Natural killer cell (primary cell): ENCODE measurements at regions not wholly inside any gene's neighbourhood (a gene's known extent, or its start where the extent isn't known, plus 50 kb on each side); places are given as distances from the start of the nearest gene placed in this dataset.
"Not testable (repeated sequence)": the region's sequence is repeated elsewhere in the genome, so short reads cannot be mapped to it uniquely, and the experiment has no call there.

Experiments used
- ATAC-seq, 3 donors: fragments of 150-1000 bp in 2 of 3; fragments of 200-7000 bp in 1 of 3; cut with Tn5 transposase; 1 replicate in 1 of 3; 2 replicates in 2 of 3; pipeline ENCODE4 v1.10.0; 2021; ENCODE audit warnings: mild to moderate bottlenecking in 2 of 3, moderate library complexity in 2 of 3
- DNase-seq, 2 donors: peaks; one replicate each; pipeline versions ENCODE4 v3.0.0 to v3.0.0-alpha.2; 2013 to 2021; ENCODE audit warnings: mixed read lengths in 1 of 2
- H3K27ac ChIP-seq: one replicate; pipeline ENCODE4 v1.5.1; 2013; ENCODE audit warnings: mild to moderate bottlenecking, low read length
- H3K27me3 ChIP-seq: one replicate; pipeline ENCODE4 v1.6.1; 2013; ENCODE audit warnings: low read length; ENCODE audit not compliant: control insufficient read depth, insufficient read depth
- H3K36me3 ChIP-seq: one replicate; pipeline ENCODE4 v1.6.1; 2013; ENCODE audit warnings: low read length; ENCODE audit not compliant: control insufficient read depth, insufficient read depth
- H3K4me1 ChIP-seq: one replicate; pipeline ENCODE4 v1.6.1; 2013; ENCODE audit warnings: low read length; ENCODE audit not compliant: control insufficient read depth, insufficient read depth
- H3K4me3 ChIP-seq: one replicate; pipeline ENCODE4 v1.5.1; 2013; ENCODE audit warnings: low read length
- H3K9me3 ChIP-seq: one replicate; pipeline ENCODE4 v1.6.1; 2013; ENCODE audit warnings: low read length; ENCODE audit not compliant: control insufficient read depth, insufficient read depth
- H3K27ac Mint-ChIP-seq, 2 donors: one replicate each; pipeline ENCODE4 v1.8.0; 2022; ENCODE audit warnings: mild to moderate bottlenecking in 2 of 2, mixed read lengths in 2 of 2, moderate library complexity in 1 of 2
- H3K27me3 Mint-ChIP-seq, 2 donors: one replicate each; pipeline ENCODE4 v1.8.0; 2022; ENCODE audit warnings: low read depth in 2 of 2, mixed read lengths in 2 of 2
- H3K36me3 Mint-ChIP-seq: one replicate; pipeline ENCODE4 v1.8.0; 2022; ENCODE audit warnings: mixed read lengths
- H3K4me1 Mint-ChIP-seq, 2 donors: one replicate each; pipeline ENCODE4 v1.8.0; 2022; ENCODE audit warnings: mixed read lengths in 2 of 2
- H3K4me3 Mint-ChIP-seq: one replicate; pipeline ENCODE4 v1.8.0; 2022; ENCODE audit warnings: mild to moderate bottlenecking, moderate library complexity, mixed read lengths
- H3K9me3 Mint-ChIP-seq, 2 donors: one replicate each; pipeline ENCODE4 v1.8.0; 2022; ENCODE audit warnings: mixed read lengths in 2 of 2
- WGBS: methylation state at CpG from one replicate; pipeline ENCODE4 v1.1.7; 2013; ENCODE audit warnings: missing lambda C conversion rate; ENCODE audit not compliant: insufficient coverage; 5-methylcytosine and 5-hydroxymethylcytosine counted together
- intact Hi-C: fragments of 100-400 bp; cut with micrococcal nuclease; formaldehyde crosslinking; loops from one replicate; pipeline ENCODE4 v1.14.2; 2022
- TF ChIP-seq, protein P1 (sequence below): fragments of 200-600 bp; IDR thresholded peaks from one replicate; pipeline ENCODE4 v1.8.0; 2022; ENCODE audit warnings: antibody characterized with exemption

- Histone ChIP-seq H3K27me3 (no peaks in the 10 kb centered on the region), H3K4me3 (no peak overlapping the region), H3K4me1 (no peaks in the 10 kb centered on the region), H3K27ac (no peak overlapping the region), H3K9me3 (no peaks in the 10 kb centered on the region), H3K36me3 (no peaks in the 10 kb centered on the region)
- TF ChIP-seq, protein P1, sequence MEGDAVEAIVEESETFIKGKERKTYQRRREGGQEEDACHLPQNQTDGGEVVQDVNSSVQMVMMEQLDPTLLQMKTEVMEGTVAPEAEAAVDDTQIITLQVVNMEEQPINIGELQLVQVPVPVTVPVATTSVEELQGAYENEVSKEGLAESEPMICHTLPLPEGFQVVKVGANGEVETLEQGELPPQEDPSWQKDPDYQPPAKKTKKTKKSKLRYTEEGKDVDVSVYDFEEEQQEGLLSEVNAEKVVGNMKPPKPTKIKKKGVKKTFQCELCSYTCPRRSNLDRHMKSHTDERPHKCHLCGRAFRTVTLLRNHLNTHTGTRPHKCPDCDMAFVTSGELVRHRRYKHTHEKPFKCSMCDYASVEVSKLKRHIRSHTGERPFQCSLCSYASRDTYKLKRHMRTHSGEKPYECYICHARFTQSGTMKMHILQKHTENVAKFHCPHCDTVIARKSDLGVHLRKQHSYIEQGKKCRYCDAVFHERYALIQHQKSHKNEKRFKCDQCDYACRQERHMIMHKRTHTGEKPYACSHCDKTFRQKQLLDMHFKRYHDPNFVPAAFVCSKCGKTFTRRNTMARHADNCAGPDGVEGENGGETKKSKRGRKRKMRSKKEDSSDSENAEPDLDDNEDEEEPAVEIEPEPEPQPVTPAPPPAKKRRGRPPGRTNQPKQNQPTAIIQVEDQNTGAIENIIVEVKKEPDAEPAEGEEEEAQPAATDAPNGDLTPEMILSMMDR: no peak
- H3K27me3 Mint-ChIP-seq: peaks cover 0 to 5% of the 10 kb centered on the region in 2 donors
- H3K9me3 Mint-ChIP-seq: no peaks in the 10 kb centered on the region
- intact Hi-C loops: no loop called here
- H3K36me3 Mint-ChIP-seq: no peaks in the 10 kb centered on the region
- H3K4me1 Mint-ChIP-seq: no peaks in the 10 kb centered on the region
- H3K27ac Mint-ChIP-seq: no peak overlapping the region
- WGBS: 86% methylated on average over 14 of the region's 16 CpGs
- DNase-seq: no peak
- ATAC-seq: no peak
- no peak overlapping the region for H3K4me3 Mint-ChIP-seq
Measured at GRCh38 chr2:60213865-60214625, 339.4 kb downstream of the BCL11A start.

DNA sequence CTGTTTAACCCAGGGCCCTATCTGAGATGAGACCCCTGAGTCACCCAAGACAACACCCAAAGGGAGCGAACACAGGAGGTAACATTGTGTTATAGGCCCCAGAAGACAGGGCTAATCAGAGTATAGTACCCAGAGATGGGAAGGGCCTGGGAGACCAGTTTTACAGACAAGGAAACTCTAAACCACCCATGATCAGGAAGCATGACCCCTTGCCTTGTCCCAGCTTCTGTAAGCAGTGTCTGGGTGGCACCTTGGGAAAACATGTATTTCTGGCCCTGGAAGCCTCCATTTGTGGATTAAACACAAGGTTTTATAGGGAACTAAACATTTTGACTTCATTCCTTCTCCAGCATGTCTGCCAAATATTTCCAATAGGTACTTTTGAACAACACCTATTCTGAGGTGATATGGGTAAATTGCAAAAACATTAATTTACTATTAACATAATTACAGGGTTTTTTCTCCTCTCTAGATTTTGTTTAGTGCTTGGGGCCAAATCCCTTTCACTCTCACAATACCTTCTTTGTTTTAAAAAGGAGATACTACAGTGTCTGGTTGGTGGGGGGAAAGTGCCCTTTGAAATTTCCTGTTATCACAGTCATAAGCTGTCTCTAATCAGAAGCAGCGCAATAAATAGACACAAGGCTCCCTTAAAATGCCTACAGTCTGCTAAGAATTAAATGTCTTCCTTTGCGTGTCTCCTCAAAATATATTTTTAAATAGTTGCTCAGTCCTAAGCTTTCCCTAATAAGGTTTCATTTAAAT, 341.1 kb downstream of the BCL11A start:
- no peaks in the 10 kb centered on the region for H3K27me3 ChIP-seq
- no peak for DNase-seq
- TF ChIP-seq, protein P1: no peak
- H3K4me1 ChIP-seq: no peaks in the 10 kb centered on the region
- ATAC-seq: no peak
- H3K9me3 ChIP-seq: no peaks in the 10 kb centered on the region
- no peak overlapping the region for H3K27ac ChIP-seq
- no peak overlapping the region for H3K27ac Mint-ChIP-seq
- H3K9me3 Mint-ChIP-seq: no peaks in the 10 kb centered on the region
- H3K36me3 Mint-ChIP-seq: no peaks in the 10 kb centered on the region
- peaks cover 0 to 5% of the 10 kb centered on the region in 2 donors for H3K27me3 Mint-ChIP-seq
- 92% methylated on average over 2 of the region's 3 CpGs for WGBS
- no peaks in the 10 kb centered on the region for H3K36me3 ChIP-seq
- no peak overlapping the region for H3K4me3 Mint-ChIP-seq
- H3K4me3 ChIP-seq: no peak overlapping the region
- intact Hi-C loops: no loop called here
- no peaks in the 10 kb centered on the region for H3K4me1 Mint-ChIP-seq

- H3K36me3 ChIP-seq, intact Hi-C loops, H3K27me3 Mint-ChIP-seq, H3K27ac ChIP-seq, H3K4me3 Mint-ChIP-seq, H3K9me3 ChIP-seq, H3K4me3 ChIP-seq, H3K36me3 Mint-ChIP-seq, H3K4me1 ChIP-seq, H3K4me1 Mint-ChIP-seq, DNase-seq, ATAC-seq, H3K27ac Mint-ChIP-seq, H3K27me3 ChIP-seq: not testable (repeated sequence)
- H3K9me3 Mint-ChIP-seq: peaks cover 6 to 17% of the 10 kb centered on the region in 2 donors
- 96% methylated on average over 14 of the region's 19 CpGs for WGBS
Measured at GRCh38 chr2:60189006-60189405, 364.4 kb downstream of the BCL11A start.

DNA sequence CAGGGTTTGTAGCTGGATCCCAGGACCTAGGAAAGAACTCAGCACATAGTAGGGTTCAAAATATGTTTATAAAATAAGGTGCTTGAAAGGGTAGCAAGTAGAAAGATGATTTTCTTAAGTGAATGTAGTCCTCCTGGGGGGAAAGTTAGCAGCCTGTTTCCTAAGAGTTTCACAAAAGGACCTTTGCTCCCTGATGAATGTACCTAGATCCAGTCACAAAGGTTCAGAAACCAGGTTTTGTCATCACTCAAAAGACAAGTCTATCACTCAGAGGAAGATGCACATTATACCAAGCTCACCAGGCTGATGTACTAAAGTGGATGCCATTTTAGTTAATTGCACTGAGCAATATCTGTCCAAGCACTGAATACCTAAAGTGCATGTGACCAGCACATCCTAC, 378.2 kb downstream of the BCL11A start:
- H3K4me3 Mint-ChIP-seq: no peak overlapping the region
- H3K9me3 Mint-ChIP-seq: no peaks in the 10 kb centered on the region
- Histone ChIP-seq H3K36me3 (no peaks in the 10 kb centered on the region), H3K27ac (no peak overlapping the region), H3K4me1 (no peaks in the 10 kb centered on the region), H3K27me3 (no peaks in the 10 kb centered on the region), H3K9me3 (no peaks in the 10 kb centered on the region), H3K4me3 (no peak overlapping the region)
- H3K4me1 Mint-ChIP-seq: no peaks in the 10 kb centered on the region
- H3K27ac Mint-ChIP-seq: no peak overlapping the region
- no peaks in the 10 kb centered on the region for H3K27me3 Mint-ChIP-seq
- DNase-seq (no peak), ATAC-seq (no peak)
- no peaks in the 10 kb centered on the region for H3K36me3 Mint-ChIP-seq
- intact Hi-C loops: no loop called here
- TF ChIP-seq, protein P1: no peak
